HG02973 (cell line): ENCODE measurements at regions not wholly inside any gene's neighbourhood (a gene's known extent, or its start where the extent isn't known, plus 50 kb on each side); places are given as distances from the start of the nearest gene placed in this dataset.
"Not testable (repeated sequence)": the region's sequence is repeated elsewhere in the genome, so short reads cannot be mapped to it uniquely, and the experiment has no call there.

ENCODE experiments used
- ATAC-seq: cut with Tn5 transposase; IDR thresholded peaks from one replicate; pipeline ENCODE4 v1.9.1; 2021; ENCODE audit warnings: moderate library complexity; ENCODE audit not compliant: unreplicated experiment

DNA sequence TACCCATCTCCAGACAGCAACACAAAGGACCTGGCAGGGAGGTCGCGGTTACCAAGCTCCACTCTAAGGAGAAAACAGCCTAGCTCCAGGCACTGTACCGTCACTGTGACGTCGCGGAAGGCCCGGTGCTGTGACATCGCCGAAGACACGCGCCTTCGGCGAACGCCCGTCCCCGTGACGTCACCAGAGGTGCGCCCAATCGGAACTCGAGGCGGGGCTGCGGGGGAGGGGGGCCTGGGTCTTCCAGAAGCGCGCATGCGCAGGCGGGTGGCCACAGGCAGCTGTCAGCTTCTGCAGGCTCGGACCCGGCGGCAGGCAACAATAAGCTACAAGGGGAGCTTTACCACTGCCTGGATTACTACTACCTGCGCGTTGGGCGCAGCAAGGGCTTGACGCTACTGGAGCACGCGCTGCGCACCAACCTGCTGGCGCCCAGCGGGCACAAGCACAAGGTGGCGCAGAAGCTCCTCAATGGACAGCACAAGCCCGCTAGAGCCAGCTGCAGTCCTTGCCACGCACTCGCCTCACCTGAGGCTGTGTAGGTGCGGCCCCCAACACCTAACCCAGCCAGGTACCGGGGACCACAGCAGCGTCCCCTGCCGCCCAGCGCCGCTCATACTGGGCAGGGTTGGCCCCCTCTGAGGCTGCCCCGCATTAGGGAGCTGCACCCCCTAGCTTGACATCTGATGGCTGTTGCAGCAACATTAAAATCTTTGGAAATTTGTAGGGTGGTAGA is 208.4 kb downstream of the TPST1 start:
- ATAC-seq, result no peak

DNA sequence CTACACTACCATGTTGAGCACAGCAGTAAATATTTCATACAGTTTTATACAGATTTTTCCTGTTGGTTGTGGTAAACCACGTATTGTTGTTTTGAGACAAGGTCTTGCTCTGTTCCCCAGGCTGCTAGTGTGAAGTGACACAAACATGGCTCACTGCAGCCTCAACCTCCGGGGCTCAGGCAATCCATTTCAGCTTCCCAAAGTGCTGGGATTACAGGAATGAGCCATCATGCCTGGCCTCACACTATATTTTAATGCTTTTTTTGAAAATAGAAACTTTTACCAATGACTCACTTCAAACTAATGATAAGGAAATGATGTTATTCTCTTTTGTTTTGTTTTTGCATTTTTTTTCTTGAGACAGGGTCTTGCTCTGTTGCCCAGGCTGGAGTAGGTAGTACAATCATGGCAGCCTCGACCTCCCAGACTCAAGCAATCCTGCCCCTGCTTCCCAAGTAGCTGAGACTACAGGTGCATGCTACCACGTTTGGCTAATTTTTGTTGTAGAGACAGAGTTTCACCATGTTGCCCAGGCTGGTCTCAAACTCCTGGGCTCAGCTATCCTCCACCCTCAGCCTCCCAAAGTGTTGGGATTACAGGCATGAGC is 210.6 kb downstream of the TPST1 start:
- no peak for ATAC-seq

DNA sequence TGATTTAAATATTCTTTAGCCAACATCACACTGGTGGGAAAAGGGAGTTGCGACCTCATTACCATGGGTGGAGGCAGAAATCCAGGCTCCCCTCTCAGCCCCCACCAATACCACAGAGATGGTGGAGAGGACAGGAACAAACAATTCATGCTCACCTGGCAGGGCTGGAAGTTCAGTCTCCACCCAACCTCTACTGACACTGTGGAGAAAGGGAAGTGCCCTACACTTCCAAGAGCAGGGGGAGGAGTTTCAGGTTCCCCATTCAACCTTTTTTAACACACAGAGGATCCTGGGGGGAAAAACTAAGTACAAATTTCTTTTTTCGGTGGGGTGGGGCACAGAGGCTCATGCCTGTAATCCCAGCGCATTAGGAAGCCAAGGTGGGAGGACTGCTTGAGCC is 210.1 kb upstream of the KCTD7 start:
- ATAC-seq, result no peak

DNA sequence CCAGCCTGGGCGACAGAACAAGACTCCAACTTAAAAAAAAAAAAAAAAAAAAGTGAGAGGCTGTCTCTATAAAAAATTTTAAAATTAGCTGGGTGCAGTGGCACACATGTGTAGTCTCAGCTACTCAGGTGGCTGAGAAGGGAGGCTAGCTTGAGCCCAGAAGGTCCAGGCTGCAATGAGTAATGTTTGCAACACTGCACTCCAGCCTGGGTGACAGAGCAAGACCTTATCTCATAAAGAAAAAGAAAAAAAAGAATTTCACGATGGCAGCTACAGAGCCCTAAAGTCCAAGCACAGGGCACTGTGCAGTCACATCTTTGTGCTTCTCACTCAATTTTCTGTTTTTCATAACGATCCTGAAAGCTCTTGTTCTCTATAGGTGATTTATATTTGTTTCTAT is 209.5 kb upstream of the KCTD7 start:
- no peak for ATAC-seq

DNA sequence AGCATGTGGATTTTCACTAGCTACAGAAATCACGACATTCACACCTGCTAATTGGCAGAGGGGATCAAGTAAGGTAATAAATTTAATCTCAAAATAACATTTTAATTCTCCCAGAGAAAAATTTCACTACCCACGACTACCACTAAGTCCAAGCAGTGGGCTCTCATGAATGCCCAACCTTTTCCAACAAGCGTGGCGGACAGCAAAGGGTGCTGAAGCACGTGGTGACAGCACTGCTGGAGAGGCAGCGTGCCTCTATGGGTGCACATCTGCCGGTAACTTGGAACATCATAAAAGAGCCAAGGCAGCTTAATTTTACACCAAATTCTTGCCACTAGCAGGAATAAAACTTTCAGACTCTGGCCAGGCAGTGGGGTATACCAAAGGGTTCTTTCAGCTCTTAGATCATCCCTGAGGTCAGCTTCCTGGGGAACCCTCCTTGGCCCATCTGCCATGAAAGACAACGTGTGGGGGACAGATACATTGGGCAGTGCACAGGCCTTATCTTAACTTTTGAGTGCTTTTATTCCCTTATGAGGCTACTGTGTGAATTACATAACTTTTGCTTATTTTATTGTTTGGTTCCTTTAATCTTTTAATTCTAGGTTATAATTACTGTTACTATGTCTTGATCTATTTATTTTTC is 206.7 kb upstream of the KCTD7 start:
- no peak for ATAC-seq

DNA sequence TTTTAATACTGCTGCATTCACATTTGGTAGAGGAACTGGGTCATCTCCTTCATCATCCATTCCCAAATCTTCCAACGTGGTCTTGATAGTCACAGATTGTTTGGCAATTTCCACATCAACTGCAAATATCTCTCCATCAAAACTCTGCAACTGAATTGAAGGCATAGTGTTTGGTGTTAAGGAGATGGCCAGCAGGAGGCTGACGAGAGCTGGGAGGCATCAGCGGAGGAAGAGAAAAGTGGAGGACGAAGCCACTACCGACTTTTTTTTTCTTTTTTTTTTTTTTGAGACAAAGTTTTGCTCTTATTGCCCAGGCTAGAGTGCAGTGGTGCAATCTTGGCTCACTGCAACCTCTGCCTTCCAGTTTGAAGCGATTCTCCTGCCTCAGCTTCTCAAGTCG is 205.0 kb upstream of the KCTD7 start:
- ATAC-seq, result no peak

DNA sequence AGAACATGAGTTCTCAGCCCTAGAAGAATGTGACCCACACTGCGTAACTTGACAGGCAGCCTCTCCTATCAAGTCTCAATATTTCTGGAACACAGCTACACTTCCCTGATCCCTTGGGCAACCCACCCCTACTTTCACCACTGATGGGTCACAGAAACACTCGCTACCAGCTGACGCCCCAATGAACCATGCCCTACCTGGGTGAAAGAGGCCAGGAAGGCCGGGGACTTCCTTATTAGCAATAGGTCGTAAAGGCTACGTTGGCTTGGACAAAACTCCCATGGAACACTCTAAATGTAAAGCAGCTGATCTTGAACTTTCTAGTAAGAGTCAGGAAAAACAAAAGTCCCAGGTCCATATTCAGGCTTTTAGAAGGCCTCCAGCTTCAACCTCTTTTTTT is 202.3 kb upstream of the KCTD7 start:
- ATAC-seq, result no peak

DNA sequence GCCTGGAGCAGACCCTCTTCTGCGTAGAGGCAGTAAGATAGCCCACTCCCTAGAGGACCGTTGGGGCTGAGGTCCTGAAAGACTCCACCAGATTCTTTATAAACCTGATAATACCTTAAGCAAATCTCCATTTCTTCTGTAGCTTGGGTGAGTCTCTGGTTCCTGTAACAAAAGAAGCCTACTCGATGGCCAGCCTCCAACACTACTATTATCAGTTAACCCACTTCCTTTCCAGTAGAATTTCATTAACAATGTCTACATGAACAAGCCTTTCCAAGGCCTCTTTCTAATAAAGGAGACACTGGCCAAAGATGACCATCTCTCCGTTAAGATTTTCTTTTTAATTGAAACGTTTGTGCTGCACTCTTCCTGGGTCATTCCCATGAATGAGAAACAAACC is 201.7 kb upstream of the KCTD7 start:
- ATAC-seq, result no peak

DNA sequence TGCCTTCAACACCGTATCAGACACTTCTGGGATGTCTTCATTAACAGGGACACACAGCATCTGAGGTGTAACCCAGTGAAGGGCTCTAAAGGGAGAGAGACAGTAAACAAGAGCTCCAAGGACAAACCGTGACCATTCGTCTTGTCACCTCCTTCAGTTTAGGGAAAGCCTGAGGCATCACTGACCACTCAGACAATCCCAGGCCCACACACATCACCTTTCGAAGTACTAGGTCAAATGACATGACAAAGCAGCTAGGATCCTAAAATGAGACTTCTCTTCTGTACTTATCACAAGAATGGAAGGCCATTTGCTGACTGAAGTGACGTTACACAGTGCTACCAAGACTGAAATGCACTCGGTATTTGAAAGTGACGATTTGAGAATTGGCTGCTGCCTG is 200.7 kb upstream of the KCTD7 start:
- no peak for ATAC-seq

DNA sequence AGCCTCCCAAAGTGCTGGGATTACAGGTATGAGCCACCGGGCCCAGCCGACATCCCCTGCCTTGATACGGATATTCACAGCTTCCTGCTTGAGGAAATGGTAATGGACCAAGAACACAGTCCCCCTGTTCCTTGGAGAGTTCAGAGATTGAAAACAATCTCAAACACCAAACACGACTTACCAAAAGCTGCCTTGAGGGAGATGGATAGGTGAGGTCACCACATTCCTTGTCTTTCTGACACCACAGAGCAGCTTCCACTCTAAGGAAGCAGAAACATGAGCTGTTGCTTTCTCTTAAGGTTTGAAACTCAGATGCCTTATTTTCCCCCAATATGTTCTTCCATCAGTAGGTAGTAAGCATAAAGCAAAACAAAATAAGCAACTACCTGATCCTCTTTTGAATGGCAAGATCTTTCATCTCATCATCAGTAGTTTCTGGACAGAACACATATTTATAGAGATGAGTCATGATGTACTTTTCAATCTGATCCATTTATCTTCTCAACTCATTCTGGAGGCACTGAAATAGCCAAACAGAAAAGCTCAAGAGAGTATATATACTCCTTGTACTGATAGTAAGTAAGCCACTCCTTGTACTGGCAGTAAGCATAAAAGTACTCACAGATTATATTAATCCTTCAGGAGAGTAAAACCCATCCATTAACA is 199.1 kb upstream of the KCTD7 start:
- no peak for ATAC-seq

DNA sequence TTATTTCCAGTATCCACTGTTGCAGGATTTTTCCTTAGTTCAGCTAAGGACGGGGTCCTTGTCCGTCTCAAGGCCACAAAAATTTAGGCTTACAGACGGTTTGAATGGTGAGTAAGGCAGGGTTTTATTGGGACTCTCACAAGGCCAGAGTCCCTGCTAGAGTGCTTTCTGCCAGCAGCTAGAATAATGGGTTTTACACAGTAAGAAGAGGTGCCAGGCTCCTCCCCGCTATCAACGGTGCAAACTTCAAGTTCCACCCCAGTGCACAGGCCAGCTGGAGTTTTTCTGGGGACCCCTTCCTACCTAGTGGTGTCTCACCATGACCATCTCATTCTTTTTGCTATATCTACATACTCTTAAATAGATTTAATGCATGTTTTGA is 198.5 kb upstream of the KCTD7 start:
- no peak for ATAC-seq

DNA sequence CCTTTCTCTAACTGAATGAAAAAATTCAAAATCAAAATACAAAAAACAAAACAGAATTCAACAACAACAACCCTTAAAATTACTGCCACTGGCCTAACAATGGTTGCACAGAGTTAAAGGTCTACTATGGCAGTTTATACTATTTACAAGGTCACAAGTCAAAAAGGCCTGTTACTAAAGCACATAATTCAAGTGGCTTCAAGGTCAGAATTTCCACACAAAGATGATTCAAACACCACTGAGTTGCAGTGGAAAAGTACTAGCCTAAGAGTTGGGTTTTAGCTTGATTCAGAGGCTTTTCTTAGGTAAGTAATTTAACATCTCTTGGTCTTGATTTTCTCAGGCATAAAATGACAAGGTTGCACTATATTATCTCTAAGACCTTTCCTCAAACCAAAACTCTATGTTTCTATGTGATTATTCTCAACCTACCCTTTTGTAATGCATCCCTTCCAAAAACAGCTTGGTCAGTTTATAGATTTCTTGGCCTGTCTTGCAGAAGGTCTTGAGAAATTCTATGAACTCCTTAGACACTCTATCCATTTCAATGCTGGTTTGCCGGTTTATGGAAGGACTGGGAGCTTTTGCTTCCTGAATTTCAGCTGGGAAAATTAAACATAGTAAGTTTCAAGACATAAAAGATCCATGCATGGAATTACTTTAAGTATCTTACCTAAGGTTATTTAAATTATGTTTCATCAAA is 189.8 kb upstream of the KCTD7 start:
- not testable (repeated sequence) for ATAC-seq

DNA sequence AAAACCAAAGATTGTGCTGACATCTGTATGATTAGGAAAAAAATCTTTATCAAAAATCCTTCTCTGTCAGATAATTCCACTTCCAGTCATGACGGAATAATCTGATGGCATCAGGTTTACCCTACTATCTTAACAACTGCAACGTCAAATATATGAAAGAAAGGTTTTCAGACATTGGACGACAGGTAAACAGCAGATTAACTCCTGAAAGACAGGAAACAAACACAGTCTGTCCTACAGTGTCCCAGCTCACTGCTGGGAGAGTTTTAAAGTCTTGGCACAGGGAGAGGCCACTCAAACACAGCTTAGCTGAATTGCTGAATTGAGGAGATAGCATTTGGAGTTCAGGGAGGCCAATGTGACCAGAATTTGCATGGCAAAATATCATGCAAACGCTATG is 186.3 kb upstream of the KCTD7 start:
- no peak for ATAC-seq

DNA sequence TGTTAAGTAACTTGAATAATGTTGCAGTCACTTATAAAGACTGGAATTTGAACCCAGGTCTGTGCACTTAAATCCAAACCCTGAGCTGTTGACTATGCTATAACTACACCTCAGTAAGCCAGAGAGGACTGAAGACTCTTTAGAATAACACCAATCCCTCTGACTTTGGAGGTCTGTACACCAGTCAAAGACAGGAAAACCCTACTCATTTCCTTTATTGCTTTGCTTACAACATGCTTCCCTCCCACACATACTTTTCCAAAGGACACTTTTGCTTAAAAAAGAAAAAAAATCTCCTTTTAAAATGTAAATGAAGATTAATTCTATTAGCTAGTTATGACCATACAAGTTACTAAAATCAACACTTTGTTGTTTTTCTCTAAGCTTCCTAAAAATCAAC is 184.7 kb upstream of the KCTD7 start:
- ATAC-seq, result no peak

DNA sequence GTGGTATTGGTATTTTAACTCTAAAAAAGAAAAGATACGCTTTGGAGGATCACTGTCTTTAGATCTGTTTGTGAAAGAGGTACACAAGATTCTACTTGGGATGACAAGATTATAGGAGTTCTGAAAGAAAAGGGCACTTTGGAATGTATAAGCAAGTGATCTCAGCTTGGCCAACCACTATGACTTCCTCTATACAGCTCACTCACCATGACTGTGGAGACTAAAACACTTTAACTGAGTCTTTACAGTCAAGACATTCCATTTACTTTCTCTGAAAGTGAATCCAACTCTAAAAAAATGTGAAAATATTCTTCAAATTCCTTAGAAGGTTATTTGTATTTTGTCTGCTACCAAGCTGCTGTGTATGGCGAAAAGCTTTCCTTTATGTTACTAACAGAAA is 181.7 kb upstream of the KCTD7 start:
- not testable (repeated sequence) for ATAC-seq

DNA sequence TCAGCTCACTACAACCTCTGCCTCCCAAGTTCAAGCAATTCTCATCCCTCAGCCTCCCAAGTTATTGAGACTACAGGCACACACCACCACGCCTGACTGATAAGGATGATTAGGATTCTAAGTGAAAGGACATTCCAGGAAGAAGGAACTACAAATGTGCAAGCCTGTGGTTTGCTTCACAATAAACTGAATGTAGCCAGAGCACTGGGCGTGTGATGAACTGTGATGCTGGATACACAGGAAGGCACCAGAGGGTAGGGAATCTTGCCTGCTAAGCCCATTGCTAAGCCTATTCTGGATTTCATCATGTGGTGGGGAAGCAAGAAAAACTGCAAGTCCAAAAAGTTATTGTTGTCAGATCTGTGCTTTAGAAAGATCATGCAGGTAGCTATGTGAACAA is 177.9 kb upstream of the KCTD7 start:
- ATAC-seq, result not testable (repeated sequence)

DNA sequence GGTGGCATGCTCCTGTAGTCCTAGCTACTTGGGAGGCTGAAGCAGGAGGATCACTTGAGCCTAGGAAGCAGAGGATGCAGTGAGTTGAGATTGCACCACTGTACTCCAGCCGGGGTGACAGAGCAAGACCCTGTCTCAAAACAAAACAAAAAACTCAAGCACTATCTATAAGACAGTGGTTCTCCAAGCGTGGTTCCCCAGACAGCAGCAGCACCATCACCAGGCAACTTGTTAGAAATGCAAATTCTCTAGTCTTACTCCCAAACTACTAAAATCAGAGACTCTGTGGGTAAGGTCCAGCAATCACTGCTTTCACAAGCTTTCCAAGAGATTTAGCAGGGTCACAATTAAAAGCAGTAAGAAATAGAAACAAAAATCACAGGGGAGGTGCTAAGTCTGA is 177.0 kb upstream of the KCTD7 start:
- ATAC-seq, result not testable (repeated sequence)

DNA sequence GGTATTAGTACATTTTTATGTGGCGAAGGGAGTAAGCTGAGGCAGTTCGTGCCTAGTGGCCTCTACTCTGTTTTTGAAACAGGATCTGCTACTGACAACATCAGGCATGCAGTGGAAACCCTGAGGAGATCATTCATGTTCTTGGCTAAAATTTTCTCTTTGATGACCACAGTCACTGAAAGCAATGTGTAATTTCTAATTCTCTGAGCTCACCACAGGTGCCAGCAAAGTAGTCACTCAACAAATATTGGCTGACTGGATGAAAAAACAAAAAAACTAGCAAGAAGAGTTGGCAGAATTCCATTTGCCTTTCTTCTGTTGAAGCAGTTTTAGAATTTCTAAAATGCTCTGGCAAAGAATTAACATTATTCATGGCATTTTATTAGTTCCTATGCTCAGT is 176.5 kb upstream of the KCTD7 start:
- no peak for ATAC-seq

DNA sequence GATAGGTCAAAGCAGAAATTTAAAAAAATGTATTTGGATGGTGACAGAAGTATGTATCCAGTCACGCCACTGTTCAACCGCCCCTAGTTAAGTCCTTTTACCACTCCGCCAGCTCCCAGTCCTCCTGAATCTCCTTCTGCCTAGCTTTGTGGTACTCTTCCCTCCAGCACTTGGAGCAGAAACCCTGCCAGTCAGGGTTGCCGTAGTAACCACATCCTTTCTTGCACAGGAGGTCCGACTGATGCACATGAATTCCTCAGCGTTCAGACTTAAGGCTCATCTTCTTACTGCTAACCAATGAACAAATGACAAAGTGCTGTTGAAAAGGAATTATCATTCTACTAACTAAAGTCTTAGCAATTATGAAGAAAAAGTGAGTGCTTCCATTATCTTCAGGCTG is 175.3 kb upstream of the KCTD7 start:
- no peak for ATAC-seq

DNA sequence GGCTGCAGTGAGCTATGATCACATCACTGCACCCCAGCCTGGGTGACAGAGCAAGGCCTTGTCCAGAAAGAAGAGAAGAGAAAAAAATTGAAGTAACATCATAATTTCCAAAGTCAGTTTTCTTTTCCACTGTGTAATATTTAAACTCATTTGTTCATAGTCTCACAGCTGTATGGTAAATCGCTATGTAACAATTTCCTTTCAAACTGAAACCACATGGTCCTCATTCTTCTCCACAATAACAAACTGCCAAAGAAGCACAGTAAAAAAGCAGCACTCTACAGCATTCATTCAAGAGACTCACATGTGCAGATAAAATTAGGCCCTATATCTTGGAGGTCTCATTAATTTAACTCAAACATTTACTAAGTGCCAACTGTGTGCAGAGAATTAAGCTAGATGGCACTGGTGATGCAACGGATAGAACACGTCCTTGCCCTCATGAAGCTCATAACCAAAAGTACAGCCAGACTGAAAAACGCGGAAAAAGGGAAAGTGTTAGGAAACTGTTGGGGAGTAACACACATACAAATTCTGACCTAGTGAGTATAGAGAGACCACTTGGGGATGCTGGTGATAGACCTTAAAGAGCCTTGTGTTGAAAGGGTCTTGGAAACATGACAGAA is 174.0 kb upstream of the KCTD7 start:
- ATAC-seq, result no peak

DNA sequence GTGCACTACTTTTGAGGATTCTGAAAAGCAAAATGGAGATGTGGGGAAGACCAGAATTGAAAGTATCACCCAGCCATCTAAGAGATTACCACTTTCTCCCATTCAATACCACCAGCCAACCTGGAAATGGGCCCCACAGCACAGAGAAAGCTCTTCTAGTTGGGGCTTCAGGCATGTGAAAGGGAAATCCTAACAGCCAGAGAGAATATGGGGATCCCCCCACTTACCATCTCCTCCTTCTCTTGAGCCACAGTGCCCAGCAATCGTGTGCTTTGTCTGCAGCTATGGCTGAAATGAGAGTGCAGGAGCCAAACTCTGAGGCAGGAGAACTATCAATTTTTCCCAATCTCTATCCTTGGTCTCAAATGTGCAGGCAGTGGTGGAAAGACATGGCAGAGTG is 173.2 kb upstream of the KCTD7 start:
- not testable (repeated sequence) for ATAC-seq
